NCI-H510A treated with DMSO at 0.1 percent for 48 hours (cell line): ENCODE measurements at regions not wholly inside any gene's neighbourhood (a gene's known extent, or its start where the extent isn't known, plus 50 kb on each side); places are given as distances from the start of the nearest gene placed in this dataset.
"Not testable (repeated sequence)": the region's sequence is repeated elsewhere in the genome, so short reads cannot be mapped to it uniquely, and the experiment has no call there.

Experiments
- DNase-seq: peaks from one replicate; lab custom pipeline; 2025; lab: John Stamatoyannopoulos, UW

DNA sequence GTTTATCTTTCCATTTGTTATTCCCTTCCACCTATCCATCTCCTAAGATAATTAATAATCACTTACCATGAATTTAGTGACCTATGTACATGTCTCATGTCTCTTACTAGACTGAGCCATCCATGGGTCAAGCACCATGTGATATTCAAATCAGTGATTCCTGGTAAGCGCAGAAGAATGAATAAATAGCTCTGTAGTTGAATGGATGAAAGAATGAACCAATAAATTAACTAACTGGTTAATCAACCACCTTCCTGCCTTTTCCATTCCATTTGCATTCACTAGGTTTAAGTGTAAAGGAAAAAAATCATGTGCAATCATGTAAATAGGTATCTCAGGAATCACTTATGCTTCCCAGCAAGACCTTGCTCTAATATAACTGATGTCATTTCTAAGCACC, 779.5 kb downstream of the NTRK3 start:
- no peak for DNase-seq

DNA sequence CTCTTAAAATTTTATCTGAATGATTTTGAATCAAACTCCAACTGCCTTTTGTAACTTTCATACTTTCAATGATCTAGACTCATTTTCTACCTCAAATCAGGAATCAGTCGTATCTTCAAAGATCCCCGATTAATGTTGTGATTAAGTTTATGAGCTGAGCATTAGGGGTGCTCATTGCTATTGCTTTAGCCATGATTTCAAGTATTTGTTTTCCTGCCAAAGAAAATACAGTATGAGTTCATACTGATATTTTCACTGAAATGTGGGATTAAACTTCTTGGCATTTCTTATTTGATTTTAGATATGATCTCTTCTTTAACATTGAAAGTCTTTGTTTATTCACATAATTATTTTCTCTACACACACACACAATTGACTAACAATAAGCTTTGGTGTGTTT, 785.6 kb downstream of the NTRK3 start:
- DNase-seq, result no peak

DNA sequence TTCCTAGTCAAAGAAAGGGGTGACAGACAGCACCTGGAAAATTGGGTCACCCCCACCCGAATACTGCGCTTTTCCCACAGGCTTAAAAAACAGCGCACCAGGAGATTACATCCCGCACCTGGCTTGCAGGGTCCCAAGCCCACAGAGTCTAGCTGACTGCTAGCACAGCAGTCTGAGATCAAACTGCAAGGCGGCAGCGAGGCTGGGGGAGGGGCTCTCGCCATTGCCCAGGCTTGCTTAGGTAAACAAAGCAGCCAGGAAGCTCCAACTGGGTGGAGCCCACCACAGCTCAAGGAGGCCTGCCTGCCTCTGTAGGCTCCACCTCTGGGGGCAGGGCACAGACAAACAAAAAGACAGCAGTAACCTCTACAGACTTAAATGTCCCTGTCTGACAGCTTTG, 792.6 kb downstream of the NTRK3 start:
- DNase-seq, result not testable (repeated sequence)

DNA sequence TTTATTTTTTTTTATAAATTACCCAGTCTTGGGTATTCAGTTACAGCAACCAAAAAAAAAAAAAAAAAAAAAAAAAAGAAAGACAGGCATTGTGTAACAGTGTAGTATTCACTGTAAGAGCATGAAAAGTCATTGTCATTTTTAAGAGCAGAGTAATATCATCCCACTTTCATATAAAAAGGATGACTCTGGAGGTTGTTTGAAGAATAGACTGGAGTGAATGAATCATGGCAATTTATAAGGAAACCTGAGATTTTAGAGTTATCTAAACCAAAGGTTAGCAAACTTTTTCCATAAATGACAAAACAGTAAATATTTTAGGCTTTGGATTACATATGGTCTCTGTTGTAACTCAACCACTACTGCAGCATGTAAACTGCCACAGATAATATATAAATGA, 794.9 kb downstream of the NTRK3 start:
- DNase-seq, result no peak

GRCh38 chr15:87454860-87455259, 801.7 kb downstream of the NTRK3 start:
- no peak for DNase-seq

- DNase-seq, result no peak
Measured at GRCh38 chr15:87450314-87450713, 806.2 kb downstream of the NTRK3 start.

DNA sequence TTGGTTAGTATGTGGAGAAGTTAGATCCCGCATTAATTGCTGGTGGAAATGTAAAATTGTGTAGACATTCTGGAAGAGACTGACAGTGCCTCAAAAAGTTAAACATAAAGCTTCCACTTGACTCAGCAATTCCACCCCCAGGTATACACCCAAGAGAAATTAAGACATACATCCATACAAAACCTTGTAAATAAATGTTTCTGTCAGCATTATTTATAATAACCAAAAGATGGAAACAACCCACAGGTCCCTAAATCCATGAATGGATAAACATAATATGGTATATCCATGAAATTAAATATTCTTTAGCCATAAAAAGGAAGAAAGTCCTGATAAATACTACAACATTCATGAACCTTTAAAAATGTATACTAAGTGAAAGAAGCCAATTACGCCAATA, 817.4 kb downstream of the NTRK3 start:
- DNase-seq, result no peak

DNA sequence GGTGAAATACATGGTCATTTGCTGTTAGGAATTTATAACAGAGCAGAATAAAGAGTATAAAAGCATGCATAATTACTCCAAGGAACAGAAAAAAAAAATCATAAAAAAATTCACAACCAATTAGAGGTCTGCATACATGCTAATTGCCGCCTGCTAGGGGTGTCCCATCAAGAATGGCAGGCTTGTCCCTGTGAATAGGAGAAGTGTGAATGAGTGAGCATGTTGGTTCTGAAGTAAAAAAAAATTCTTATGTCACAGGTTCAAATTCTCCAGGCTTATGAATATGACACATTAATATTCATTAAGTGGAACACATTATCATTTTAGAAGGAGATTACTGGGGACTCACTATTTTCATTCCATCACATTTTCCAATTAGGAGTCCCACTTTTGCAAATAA, 822.7 kb downstream of the NTRK3 start:
- no peak for DNase-seq

DNA sequence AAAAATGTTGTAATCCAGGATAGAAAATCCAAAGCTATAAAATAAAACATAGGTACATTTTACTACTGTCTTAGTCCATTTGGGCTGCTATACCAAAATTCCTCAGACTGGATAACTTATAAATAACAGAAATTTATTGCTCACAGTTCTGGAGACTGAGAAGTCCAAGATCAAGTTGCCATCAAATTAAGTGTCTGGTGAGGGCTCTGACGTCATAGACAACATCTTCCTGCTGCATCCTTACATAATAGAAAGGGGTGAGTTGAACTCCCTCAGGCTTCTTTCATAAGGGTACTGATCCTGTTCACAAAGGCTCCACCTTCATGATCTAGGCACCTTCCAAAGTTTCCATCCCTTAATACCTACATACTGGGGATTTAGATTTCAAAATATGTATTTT, 826.8 kb downstream of the NTRK3 start:
- DNase-seq, result no peak

DNA sequence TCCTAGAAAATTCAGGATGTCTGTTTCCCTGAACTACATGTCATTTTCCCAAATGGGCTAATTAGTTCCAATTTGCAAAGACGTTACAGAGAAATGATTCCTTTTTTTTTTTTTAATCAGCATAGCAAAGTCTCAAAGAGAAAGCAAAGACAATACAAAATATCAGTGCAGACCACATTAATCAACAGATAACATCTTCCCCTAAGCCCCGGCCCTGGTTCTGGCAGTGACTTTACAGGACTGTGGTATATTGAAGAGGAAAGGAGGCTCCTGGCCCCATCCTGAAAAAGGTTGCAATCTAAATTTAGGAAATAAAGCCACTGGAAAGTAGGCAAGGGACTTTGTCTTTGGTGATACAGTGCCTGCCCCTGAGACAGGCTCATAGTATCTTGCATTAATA, 836.5 kb downstream of the NTRK3 start:
- no peak for DNase-seq

GRCh38 chr15:87419344-87419743, 837.2 kb downstream of the NTRK3 start:
- DNase-seq, result no peak

GRCh38 chr15:87416591-87417257, 839.8 kb downstream of the NTRK3 start:
- no peak for DNase-seq

DNA sequence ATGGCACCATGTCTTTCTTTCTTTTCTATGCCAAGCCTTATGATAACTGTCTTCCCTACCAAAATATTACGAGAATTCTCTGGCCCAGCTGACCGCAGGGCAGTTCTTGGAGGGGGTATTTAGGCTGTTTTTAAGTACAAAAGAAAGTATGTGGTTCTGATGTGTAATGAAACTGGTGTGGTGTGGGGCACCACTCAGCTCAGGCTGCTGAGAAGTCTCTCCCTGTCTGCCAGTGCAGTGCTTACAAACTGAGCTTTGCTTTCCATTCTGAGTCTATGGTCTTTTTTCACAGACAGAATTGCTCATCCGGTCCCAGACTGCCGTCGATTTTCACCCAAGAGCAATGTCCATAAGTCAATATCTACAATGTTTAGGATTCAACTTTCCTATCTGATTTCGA, 847.6 kb downstream of the NTRK3 start:
- DNase-seq, result no peak

DNA sequence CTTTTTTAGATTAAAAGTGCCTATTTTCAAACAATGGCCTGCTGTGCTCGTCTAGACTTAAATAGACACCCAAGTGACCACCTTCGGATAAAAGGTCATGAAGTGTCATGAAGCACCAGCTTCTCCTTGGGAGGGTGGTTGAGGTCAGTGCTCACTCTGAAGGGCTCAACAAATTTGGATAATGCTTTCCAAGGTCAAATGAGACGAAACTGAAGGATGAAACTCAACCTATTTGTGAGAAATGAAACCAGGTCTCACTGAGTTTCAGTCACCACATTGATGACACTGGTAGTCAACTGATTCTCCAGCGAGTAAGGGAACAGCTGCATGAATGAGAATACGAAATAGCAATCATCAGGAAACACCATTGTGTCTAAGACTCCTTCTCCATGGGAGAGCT, 852.6 kb downstream of the NTRK3 start:
- DNase-seq, result no peak

DNA sequence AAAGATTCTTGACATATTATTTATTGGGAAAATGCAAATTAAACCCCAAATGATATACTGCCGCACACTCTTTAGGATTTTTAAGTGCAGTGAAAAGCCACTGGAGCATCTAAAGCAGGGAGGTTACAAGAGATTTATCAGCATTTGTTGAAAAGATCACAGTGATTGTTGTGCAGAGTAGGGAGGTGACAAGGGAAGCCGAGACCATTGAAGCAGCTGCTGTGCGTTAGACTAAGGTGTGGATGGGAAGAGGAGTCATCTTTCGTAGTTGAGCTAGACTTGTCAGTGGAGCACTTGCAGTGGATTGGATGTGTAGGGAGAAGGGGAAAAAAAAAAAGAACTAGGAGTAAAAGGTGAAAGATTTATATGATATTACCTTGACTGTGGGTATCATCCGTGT, 854.6 kb downstream of the NTRK3 start:
- no peak for DNase-seq

- DNase-seq, result no peak
Measured at GRCh38 chr15:87394676-87395075, 861.9 kb downstream of the NTRK3 start.

DNA sequence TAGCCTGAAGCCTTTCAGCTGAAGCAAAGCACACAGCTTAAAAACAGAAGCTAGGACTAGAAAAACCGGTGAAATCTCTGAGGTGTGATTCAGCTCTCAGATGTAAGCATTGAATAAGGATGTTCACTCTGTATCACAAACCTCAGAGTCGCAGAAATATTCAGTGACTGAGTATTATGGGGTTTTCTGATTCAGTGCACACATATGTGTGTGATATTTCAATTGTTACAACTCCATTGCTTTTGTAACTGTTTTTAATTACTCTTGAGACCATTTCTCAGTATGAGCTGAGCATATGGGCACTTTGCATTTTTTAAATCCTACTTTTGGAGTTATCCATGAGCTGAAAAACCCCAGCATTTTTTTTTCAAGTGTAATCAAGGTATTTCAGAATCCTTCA, 868.8 kb downstream of the NTRK3 start:
- no peak for DNase-seq

- no peak for DNase-seq
Measured at GRCh38 chr15:87374339-87374738, 882.2 kb downstream of the NTRK3 start.

- no peak for DNase-seq
Measured at GRCh38 chr15:87369269-87369668, 887.3 kb downstream of the NTRK3 start.

GRCh38 chr15:87368511-87368910, 888.0 kb downstream of the NTRK3 start:
- no peak for DNase-seq

- no peak for DNase-seq
Measured at GRCh38 chr15:87365186-87365585, 891.4 kb downstream of the NTRK3 start.

DNA sequence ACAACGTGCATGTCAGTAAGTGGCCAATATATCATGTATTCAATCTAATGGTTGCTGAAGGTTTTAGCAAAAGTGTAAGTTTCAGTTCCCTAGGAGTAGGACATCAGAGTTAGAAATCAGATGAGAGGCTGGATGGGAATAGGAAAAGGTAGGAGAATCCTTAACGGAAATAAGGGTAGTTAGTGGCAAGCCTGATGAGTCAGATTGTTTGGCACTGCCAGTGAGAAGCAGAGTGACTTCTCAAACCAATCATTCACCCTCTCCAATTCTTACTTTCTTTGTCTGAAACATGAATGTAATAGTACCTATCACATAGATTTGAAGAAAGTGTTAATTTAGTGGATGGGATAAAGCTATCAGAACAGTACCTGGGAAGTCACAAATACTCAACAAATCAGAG, 894.0 kb downstream of the NTRK3 start:
- no peak for DNase-seq

GRCh38 chr15:87357637-87358313, 898.8 kb downstream of the NTRK3 start:
- DNase-seq, result no peak

GRCh38 chr15:87355946-87356345, 900.6 kb downstream of the NTRK3 start:
- DNase-seq, result no peak
